Astrocyte of the spinal cord (primary cell): ENCODE measurements at regions not wholly inside any gene's neighbourhood (a gene's known extent, or its start where the extent isn't known, plus 50 kb on each side); places are given as distances from the start of the nearest gene placed in this dataset.

Source experiments
- DNase-seq: peaks from one replicate; pipeline ENCODE4 v3.0.0; 2011; ENCODE audit warnings: low read depth, low spot score
- H3K4me3 ChIP-seq: 2 replicates; pipeline ENCODE4 v1.5.1; 2011; ENCODE audit warnings: low read depth, mild to moderate bottlenecking, low read length, moderate library complexity
- in situ Hi-C: cut with HindIII; loops from 2 replicates; pipeline ENCODE4 v1.10.0; 2017; ENCODE audit warnings: low sequenced_read_pairs
- TF ChIP-seq, protein P1 (sequence below): IDR thresholded peaks from 2 replicates; pipeline ENCODE4 v1.5.1; 2012; ENCODE audit warnings: low read depth, mild to moderate bottlenecking, low read length, inconsistent platforms

DNA sequence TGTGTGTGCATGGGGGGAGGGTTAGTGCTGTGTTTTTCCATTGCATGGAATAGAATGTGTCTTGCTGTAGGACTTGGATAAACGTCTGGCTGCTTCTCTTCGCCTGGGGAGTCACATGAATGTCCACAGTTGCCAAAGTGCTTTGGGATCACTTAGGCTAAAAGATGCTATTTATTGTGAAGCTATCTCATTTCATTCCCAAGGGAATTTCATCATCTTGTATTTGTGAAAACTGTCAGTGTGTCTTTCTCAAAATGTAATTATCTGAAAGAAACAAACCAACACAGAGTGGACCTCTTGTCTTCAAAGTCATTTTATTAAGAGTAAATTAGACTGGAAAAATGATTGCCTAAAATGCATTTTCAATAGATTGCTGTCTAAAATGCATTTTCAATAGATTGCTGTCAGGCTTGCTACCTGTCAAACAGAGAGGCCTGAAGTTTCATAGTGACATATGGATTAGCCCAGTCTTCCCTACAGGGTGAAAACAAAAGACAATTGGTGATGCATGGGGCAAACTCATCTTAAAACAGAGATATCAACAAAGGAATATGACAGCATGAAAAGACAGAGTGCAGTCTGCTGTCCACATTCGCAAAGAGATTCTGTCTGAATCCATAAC is 117.1 kb upstream of the GOLIM4 start:
- in situ Hi-C loops = no loop called here
- no peak for DNase-seq
- TF ChIP-seq, protein P1, sequence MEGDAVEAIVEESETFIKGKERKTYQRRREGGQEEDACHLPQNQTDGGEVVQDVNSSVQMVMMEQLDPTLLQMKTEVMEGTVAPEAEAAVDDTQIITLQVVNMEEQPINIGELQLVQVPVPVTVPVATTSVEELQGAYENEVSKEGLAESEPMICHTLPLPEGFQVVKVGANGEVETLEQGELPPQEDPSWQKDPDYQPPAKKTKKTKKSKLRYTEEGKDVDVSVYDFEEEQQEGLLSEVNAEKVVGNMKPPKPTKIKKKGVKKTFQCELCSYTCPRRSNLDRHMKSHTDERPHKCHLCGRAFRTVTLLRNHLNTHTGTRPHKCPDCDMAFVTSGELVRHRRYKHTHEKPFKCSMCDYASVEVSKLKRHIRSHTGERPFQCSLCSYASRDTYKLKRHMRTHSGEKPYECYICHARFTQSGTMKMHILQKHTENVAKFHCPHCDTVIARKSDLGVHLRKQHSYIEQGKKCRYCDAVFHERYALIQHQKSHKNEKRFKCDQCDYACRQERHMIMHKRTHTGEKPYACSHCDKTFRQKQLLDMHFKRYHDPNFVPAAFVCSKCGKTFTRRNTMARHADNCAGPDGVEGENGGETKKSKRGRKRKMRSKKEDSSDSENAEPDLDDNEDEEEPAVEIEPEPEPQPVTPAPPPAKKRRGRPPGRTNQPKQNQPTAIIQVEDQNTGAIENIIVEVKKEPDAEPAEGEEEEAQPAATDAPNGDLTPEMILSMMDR = no peak
- H3K4me3 ChIP-seq = no peak overlapping the region

DNA sequence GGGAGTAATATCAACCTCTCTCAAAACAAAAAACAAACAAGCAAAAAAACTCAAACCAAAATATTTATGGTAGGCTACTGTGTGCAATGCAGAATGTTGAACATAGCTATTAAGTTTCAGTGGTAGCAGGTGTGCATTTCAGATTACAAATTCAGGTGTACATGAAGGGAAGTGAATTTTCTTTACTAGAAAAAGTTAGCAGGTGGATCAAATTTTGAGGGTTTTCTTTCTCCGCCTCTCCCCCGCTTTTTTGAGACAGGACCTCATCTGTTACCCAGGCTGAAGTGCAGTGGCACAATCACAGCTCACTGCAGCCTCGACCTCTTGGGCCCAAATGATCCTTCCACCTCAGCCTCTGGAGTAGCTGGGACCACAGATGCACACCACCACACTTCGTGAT is 109.7 kb upstream of the GOLIM4 start:
- no peak for DNase-seq
- TF ChIP-seq, protein P1 = no peak
- no peak overlapping the region for H3K4me3 ChIP-seq
- in situ Hi-C loops = no loop called here

DNA sequence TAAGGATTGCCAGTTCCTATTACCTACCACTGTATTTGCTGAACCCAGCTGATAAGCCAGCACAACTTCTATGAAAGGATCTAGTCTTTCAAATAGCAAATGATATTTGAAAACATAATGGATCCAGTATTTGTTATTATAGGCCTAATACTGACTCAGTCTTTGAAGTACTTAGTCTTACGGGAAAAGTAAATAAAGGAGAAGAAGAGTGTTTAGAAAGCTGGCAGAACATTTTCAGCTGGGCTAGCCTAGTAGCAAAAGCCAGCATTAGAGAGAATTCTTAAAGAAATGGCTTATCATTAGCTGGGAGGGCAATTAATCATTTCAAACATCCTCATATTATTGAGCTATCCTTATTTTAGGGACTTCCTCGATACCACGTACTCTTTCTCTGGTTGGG is 101.4 kb upstream of the GOLIM4 start:
- TF ChIP-seq, protein P1 = no peak
- H3K4me3 ChIP-seq = no peak overlapping the region
- peak; percentile 3 for DNase-seq
- in situ Hi-C loops = no loop called here

- no peak for DNase-seq
- in situ Hi-C loops = no loop called here
- no peak overlapping the region for H3K4me3 ChIP-seq
- TF ChIP-seq, protein P1 = no peak
Measured at GRCh38 chr3:168191856-168192255, 96.1 kb upstream of the GOLIM4 start.

GRCh38 chr3:168187233-168187632 is 91.5 kb upstream of the GOLIM4 start:
- DNase-seq = no peak
- H3K4me3 ChIP-seq = no peak overlapping the region
- TF ChIP-seq, protein P1 = no peak
- in situ Hi-C loops = no loop called here

DNA sequence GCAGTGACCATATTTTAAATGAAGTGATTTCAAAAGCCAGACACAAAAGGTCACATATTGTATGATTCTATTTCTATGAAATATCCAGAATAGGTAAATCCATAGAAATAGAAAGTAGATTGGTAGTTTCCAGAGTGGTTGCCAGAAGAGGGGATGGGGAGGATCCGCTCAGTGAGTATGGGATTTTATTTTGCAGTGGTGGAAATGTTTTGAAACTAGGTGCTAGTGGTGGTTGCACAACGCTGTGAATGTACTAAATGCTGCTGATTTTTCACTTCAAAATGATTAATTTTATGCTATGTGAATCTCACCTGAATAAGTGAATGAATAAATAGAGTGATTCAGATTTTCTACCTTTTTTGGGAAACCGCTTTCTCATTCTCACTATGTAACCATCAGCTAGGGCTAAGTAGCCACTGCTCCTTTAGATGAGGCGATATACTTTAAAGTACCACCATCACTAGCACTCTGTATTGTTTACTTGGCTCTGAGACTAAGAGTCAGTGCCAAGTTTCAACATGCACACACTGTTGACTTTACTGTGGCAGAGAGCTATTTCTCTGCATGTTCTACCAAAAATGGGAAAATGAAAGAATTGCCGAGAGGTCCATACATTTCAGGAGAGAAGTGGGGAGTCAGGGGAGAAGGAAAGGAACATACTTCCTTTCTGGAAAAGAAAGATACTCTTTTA is 90.7 kb upstream of the GOLIM4 start:
- TF ChIP-seq, protein P1 = no peak
- in situ Hi-C loops = no loop called here
- DNase-seq = no peak
- H3K4me3 ChIP-seq = no peak overlapping the region
